ENCODE measurements at regions not wholly inside any gene's neighbourhood (a gene's known extent, or its start where the extent isn't known, plus 50 kb on each side); places are given as distances from the start of the nearest gene placed in this dataset.

- TF ChIP-seq POLR2AphosphoS5 (IDR thresholded peaks at IDR 0.05): no peak
- no peak for TF ChIP-seq CTCF (IDR thresholded peaks at IDR 0.05)
- no peak for TF ChIP-seq EP300 (IDR thresholded peaks at IDR 0.05)
- TF ChIP-seq POLR2A (IDR thresholded peaks at IDR 0.05): no peak
Measured at GRCh38 chr7:67866054-67866453, 869.4 kb downstream of the TYW1 start.
